ENCODE measurements at regions not wholly inside any gene's neighbourhood (a gene's known extent, or its start where the extent isn't known, plus 50 kb on each side); places are given as distances from the start of the nearest gene placed in this dataset.

GRCh38 chr5:164934561-164934960 is 1429.1 kb downstream of the MAT2B start:
- TF ChIP-seq, protein P1, sequence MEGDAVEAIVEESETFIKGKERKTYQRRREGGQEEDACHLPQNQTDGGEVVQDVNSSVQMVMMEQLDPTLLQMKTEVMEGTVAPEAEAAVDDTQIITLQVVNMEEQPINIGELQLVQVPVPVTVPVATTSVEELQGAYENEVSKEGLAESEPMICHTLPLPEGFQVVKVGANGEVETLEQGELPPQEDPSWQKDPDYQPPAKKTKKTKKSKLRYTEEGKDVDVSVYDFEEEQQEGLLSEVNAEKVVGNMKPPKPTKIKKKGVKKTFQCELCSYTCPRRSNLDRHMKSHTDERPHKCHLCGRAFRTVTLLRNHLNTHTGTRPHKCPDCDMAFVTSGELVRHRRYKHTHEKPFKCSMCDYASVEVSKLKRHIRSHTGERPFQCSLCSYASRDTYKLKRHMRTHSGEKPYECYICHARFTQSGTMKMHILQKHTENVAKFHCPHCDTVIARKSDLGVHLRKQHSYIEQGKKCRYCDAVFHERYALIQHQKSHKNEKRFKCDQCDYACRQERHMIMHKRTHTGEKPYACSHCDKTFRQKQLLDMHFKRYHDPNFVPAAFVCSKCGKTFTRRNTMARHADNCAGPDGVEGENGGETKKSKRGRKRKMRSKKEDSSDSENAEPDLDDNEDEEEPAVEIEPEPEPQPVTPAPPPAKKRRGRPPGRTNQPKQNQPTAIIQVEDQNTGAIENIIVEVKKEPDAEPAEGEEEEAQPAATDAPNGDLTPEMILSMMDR (IDR thresholded peaks at IDR 0.05; ENCODE audit: control insufficient read depth, extremely low read depth, insufficient read depth) = no peak
- H3K4me3 ChIP-seq (ENCODE audit: low read depth, low read length) = no peak overlapping the region
- no peak for DNase-seq (ENCODE audit: low read depth)

- TF ChIP-seq, protein P1 (IDR thresholded peaks at IDR 0.05; ENCODE audit: control insufficient read depth, extremely low read depth, insufficient read depth) = no peak
- no peak overlapping the region for H3K4me3 ChIP-seq (ENCODE audit: low read depth, low read length)
- no peak for DNase-seq (ENCODE audit: low read depth)
Measured at GRCh38 chr5:164941132-164941531, 1435.7 kb downstream of the MAT2B start.

DNA sequence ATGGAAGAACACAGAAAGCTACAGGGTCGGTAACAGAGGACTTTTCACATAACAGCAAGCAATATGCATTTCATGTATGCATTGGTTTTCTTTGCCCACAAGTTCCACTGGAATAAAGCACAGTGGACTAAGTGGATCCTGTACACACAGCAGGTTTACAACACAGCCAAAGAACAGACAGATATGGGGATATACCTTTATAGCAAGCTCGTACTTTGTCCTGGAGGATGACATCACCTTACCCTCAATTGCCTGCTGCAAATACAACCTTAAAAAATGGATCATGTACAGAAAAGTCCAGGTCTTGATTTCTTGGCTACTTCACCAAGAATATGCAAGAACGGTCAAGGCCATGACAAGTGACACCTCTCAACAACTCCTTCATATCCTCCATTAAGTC is 1445.5 kb downstream of the MAT2B start:
- TF ChIP-seq, protein P1 (IDR thresholded peaks at IDR 0.05; ENCODE audit: control insufficient read depth, extremely low read depth, insufficient read depth) = no peak
- no peak for DNase-seq (ENCODE audit: low read depth)
- no peak overlapping the region for H3K4me3 ChIP-seq (ENCODE audit: low read depth, low read length)

DNA sequence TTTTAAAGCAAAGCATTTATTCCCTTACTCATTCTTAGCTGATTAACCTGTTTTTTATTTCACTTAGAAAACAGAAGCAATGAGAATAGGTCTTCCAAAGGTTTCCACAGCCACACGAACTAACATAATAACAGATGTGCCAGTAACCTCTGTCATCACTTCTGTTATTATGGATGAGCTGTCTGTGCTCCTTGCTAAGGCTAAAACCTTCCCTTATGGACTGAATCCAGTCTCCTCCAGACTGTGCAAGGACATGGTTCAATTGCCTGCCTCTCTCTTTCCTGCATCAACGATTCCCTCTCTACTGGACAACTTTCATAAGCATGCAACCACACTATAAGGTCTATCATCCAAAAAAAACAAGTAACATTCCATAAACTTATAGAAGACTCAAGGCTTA is 1446.2 kb downstream of the MAT2B start:
- DNase-seq (ENCODE audit: low read depth) = no peak
- no peak overlapping the region for H3K4me3 ChIP-seq (ENCODE audit: low read depth, low read length)
- TF ChIP-seq, protein P1 (IDR thresholded peaks at IDR 0.05; ENCODE audit: control insufficient read depth, extremely low read depth, insufficient read depth) = no peak

GRCh38 chr5:164958688-164959087 is 1453.3 kb downstream of the MAT2B start:
- no peak for DNase-seq (ENCODE audit: low read depth)
- H3K4me3 ChIP-seq (ENCODE audit: low read depth, low read length) = no peak overlapping the region
- TF ChIP-seq, protein P1 (IDR thresholded peaks at IDR 0.05; ENCODE audit: control insufficient read depth, extremely low read depth, insufficient read depth) = no peak

GRCh38 chr5:164959761-164960160 is 1454.3 kb downstream of the MAT2B start:
- TF ChIP-seq, protein P1 (IDR thresholded peaks at IDR 0.05; ENCODE audit: control insufficient read depth, extremely low read depth, insufficient read depth) = no peak
- no peak overlapping the region for H3K4me3 ChIP-seq (ENCODE audit: low read depth, low read length)

GRCh38 chr5:164962329-164962961 is 1457.0 kb downstream of the MAT2B start:
- no peak overlapping the region for H3K4me3 ChIP-seq (ENCODE audit: low read depth, low read length)
- TF ChIP-seq, protein P1 (IDR thresholded peaks at IDR 0.05; ENCODE audit: control insufficient read depth, extremely low read depth, insufficient read depth) = no peak
- DNase-seq (ENCODE audit: low read depth) = no peak

More at GRCh38 chr5:164959761-164960160, 1454.3 kb downstream of the MAT2B start:
- DNase-seq (ENCODE audit: low read depth) = no peak

Measured in LNCaP clone FGC (cell line).